Spleen (tissue), 11 donors: ENCODE measurements at regions not wholly inside any gene's neighbourhood (a gene's known extent, or its start where the extent isn't known, plus 50 kb on each side); places are given as distances from the start of the nearest gene placed in this dataset.

Source experiments
- DNase-seq: peaks from one replicate; pipeline ENCODE4 v3.0.0-alpha.2; 2020
- H3K27ac ChIP-seq, 8 donors: fragments of 200-600 bp; sonication (generic) in 7 of 8; 1 replicate in 4 of 8; 2 replicates in 4 of 8; pipeline versions ENCODE4 v1.5.0 to v1.8.0; 2016 to 2021; ENCODE audit warnings: inconsistent platforms in 4 of 8, mild to moderate bottlenecking in 4 of 8, moderate library complexity in 1 of 8
- H3K27me3 ChIP-seq, 7 donors: fragments of 200-600 bp; sonication (generic) in 6 of 7; replicated peaks in 1 of 7; 1 replicate in 4 of 7; 2 replicates in 3 of 7; pipeline versions ENCODE4 v1.5.0 to v1.8.0; 2016 to 2021; ENCODE audit warnings: inconsistent platforms in 3 of 7, mild to moderate bottlenecking in 1 of 7
- H3K36me3 ChIP-seq, 6 donors: fragments of 200-600 bp; sonication (generic) in 5 of 6; 1 replicate in 4 of 6; 2 replicates in 2 of 6; pipeline versions ENCODE4 v1.5.0 to v1.8.0; 2016 to 2021; ENCODE audit warnings: inconsistent platforms in 2 of 6
- H3K4me1 ChIP-seq, 6 donors: fragments of 200-600 bp; sonication (generic) in 5 of 6; 1 replicate in 3 of 6; 2 replicates in 3 of 6; pipeline versions ENCODE4 v1.5.0 to v1.8.0; 2016 to 2021; ENCODE audit warnings: inconsistent platforms in 3 of 6
- H3K4me3 ChIP-seq, 8 donors: fragments of 200-600 bp; sonication (generic) in 7 of 8; 1 replicate in 4 of 8; 2 replicates in 4 of 8; pipeline versions ENCODE4 v1.5.0 to v1.8.0; 2016 to 2021; ENCODE audit warnings: inconsistent platforms in 4 of 8, mild to moderate bottlenecking in 4 of 8, moderate library complexity in 2 of 8
- H3K9me3 ChIP-seq, 8 donors: fragments of 200-600 bp; sonication (generic) in 7 of 8; 1 replicate in 4 of 8; 2 replicates in 4 of 8; pipeline versions ENCODE4 v1.5.0 to v1.8.0; 2016 to 2021; ENCODE audit warnings: inconsistent platforms in 4 of 8
- POLR2A ChIP-seq, 3 donors: fragments of 450-650 bp; IDR thresholded peaks; one replicate each; pipeline ENCODE4 v1.5.1; 2017; ENCODE audit warnings: antibody characterized with exemption in 3 of 3, mild to moderate bottlenecking in 1 of 3
- POLR2AphosphoS5 ChIP-seq, 3 donors: sonication (generic); formaldehyde crosslinking; IDR thresholded peaks; one replicate each; pipeline ENCODE4 v1.5.1; 2017; ENCODE audit warnings: antibody characterized with exemption in 3 of 3
- WGBS, 5 donors: extraction: QIAGEN DNeasy Blood & Tissue Kit in 3 of 5; methylation state at CpG; one replicate each; pipeline versions ENCODE4 v1.1.5 to v1.1.7; 2013 to 2018; 5-methylcytosine and 5-hydroxymethylcytosine counted together
- intact Hi-C: fragments of 100-400 bp; cut with DNase I; formaldehyde crosslinking; loops from one replicate; pipeline ENCODE4 v1.15.0; 2023; ENCODE audit warnings: low total_unique reads
- TF ChIP-seq, protein P1 (sequence below), 11 experiments: fragments of 200-600 bp in 7 of 11; fragments of 450-650 bp in 4 of 11; sonication (generic) in 4 of 11; IDR thresholded peaks in 8 of 11; conservative IDR thresholded peaks in 3 of 11; 1 replicate in 7 of 11; 2 replicates in 4 of 11; pipeline versions ENCODE4 v1.4.0 to v1.8.0; 2016 to 2021; ENCODE audit warnings: antibody characterized with exemption in 11 of 11, inconsistent platforms in 4 of 11, mild to moderate bottlenecking in 1 of 11
- donor health status: healthy with polysubstance abuse.
- donor health status: DM: no; HTN: no; CAD: no; lungs with moderate emphysema.
- donor health status: DM: no; HTN: no; CAD: no.
- donor health status: Bipolar disorder and iron deficiency.
- donor health status: healthy.
- donor health status: DM: no; HTN: no; CAD: no.
- donor health status: DM: yes; HTN: yes; CAD: no.

DNA sequence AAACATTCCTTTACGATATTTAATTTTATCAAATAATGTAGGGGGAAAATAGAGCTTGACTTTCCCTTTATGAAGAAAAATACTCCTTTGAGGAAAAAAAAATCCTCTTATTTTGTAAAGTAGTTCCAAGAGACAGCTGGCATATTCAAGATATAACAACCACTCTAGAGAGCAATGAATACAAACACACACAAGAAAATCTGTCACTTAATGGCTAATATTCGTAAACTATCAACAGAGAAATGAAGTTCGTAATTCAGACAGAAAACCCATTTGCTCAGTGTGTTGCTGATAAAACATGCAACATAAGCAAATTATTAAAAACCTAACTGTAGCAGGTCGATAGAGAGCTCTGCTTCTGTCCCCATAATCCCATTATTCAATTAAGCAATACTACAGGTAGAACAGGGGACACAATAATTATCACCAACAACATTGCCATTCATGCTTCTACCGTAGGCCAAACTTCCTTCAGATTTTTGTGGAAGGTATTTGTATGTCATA lies 714.4 kb upstream of the MARCKS start:
- Histone ChIP-seq H3K9me3 (no peaks in the 10 kb centered on the region), H3K4me3 (no peak overlapping the region), H3K27me3 (no peaks in the 10 kb centered on the region), H3K4me1 (peaks cover 0 to 2% (median 0%) of the 10 kb centered on the region in 6 donors), H3K36me3 (no peaks in the 10 kb centered on the region), H3K27ac (no peak overlapping the region)
- intact Hi-C loops: no loop called here
- no peak for DNase-seq
- TF ChIP-seq POLR2AphosphoS5 (IDR thresholded peaks at IDR 0.05) (no peak), POLR2A (IDR thresholded peaks at IDR 0.05) (no peak)
- TF ChIP-seq, protein P1, sequence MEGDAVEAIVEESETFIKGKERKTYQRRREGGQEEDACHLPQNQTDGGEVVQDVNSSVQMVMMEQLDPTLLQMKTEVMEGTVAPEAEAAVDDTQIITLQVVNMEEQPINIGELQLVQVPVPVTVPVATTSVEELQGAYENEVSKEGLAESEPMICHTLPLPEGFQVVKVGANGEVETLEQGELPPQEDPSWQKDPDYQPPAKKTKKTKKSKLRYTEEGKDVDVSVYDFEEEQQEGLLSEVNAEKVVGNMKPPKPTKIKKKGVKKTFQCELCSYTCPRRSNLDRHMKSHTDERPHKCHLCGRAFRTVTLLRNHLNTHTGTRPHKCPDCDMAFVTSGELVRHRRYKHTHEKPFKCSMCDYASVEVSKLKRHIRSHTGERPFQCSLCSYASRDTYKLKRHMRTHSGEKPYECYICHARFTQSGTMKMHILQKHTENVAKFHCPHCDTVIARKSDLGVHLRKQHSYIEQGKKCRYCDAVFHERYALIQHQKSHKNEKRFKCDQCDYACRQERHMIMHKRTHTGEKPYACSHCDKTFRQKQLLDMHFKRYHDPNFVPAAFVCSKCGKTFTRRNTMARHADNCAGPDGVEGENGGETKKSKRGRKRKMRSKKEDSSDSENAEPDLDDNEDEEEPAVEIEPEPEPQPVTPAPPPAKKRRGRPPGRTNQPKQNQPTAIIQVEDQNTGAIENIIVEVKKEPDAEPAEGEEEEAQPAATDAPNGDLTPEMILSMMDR (IDR thresholded peaks at IDR 0.05 in 8 of 11, conservative IDR thresholded peaks at IDR 0.05 in 3 of 11): no peak
- 80 to 90% (median 85%) methylated on average over 5 of the region's 5 CpGs for WGBS, 5 donors

DNA sequence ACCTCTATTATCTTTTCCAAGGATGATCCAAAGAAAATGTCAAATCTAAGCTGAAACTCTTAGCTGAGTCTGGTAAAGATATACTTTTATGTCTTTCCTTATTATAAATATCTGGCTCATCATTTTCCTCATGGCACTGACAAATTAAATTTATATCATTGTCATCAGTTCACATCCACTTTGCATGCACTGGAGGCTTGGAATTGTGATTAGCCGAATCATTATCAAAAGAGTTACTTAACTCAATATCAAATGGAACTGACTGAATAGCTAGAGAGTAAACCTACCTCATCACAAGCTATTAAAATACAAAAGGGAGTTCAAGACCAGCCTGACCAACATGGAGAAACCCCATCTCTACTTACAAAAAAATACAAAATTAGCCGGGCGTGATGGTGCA lies 713.9 kb upstream of the MARCKS start:
- Histone ChIP-seq H3K27ac (no peak overlapping the region), H3K9me3 (no peaks in the 10 kb centered on the region), H3K27me3 (no peaks in the 10 kb centered on the region), H3K4me3 (no peak overlapping the region), H3K4me1 (no peaks in the 10 kb centered on the region), H3K36me3 (no peaks in the 10 kb centered on the region)
- TF ChIP-seq, protein P1 (IDR thresholded peaks at IDR 0.05 in 8 of 11, conservative IDR thresholded peaks at IDR 0.05 in 3 of 11): no peak
- no peak for TF ChIP-seq POLR2AphosphoS5 (IDR thresholded peaks at IDR 0.05)
- TF ChIP-seq POLR2A (IDR thresholded peaks at IDR 0.05): no peak
- WGBS, 5 donors: 93 to 98% (median 95%) methylated on average over 3 of the region's 3 CpGs
- intact Hi-C loops: no loop called here
- DNase-seq: no peak

DNA sequence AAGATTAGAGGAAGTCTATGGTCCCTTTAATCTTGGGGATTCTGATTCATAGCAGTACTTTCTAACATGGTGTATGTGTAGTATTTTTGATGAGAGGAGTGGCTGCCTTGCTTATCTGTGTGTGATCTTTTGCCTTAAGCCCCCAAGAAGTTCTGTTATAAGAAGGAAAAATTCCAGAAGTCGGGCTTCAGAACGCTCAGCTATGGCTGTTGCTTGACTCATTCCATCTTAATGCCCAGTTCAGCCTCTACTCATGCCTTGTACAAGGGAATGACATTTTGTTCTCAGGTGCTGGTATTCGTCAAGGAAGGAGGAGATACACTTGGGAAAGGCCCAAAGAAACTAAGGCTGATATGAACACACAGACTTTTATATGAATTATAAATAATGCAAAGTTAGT lies 713.0 kb upstream of the MARCKS start:
- TF ChIP-seq POLR2AphosphoS5 (IDR thresholded peaks at IDR 0.05): no peak
- TF ChIP-seq POLR2A (IDR thresholded peaks at IDR 0.05): no peak
- TF ChIP-seq, protein P1 (IDR thresholded peaks at IDR 0.05 in 8 of 11, conservative IDR thresholded peaks at IDR 0.05 in 3 of 11): no peak
- 77 to 89% (median 84%) methylated on average over 3 of the region's 3 CpGs for WGBS, 5 donors
- H3K4me3 ChIP-seq: no peak overlapping the region
- no peak overlapping the region for H3K27ac ChIP-seq
- intact Hi-C loops: no loop called here
- no peaks in the 10 kb centered on the region for H3K36me3 ChIP-seq
- no peaks in the 10 kb centered on the region for H3K4me1 ChIP-seq
- DNase-seq: no peak
- no peaks in the 10 kb centered on the region for H3K9me3 ChIP-seq
- H3K27me3 ChIP-seq: no peaks in the 10 kb centered on the region

DNA sequence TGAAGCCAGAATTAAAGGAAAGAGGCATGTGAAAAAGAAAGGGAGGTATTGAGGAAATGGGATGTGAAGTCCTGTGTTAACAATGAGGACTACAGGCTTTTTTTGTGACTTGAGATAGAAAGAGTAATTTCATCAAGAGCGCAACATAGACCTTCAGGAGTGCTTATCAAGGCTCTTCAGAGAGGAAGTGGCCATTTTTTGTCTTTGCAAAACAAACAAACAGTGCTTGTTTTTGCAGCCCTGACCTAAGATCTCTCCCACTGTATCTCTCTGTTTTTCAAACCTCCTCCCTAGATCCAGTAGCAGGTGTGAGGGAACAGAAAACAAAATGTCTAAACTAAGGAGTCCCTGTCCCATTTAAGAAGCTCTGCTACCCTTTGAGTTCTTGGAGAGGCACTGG lies 710.3 kb upstream of the MARCKS start:
- 62 to 78% (median 74%) methylated on average over 1 of the region's 1 CpG for WGBS, 5 donors
- Histone ChIP-seq H3K4me3 (no peak overlapping the region), H3K4me1 (no peaks in the 10 kb centered on the region), H3K27me3 (no peaks in the 10 kb centered on the region), H3K36me3 (no peaks in the 10 kb centered on the region), H3K27ac (no peak overlapping the region), H3K9me3 (peaks cover 0 to 5% (median 0%) of the 10 kb centered on the region in 8 donors)
- TF ChIP-seq POLR2AphosphoS5 (IDR thresholded peaks at IDR 0.05) (no peak), POLR2A (IDR thresholded peaks at IDR 0.05) (no peak)
- TF ChIP-seq, protein P1 (IDR thresholded peaks at IDR 0.05 in 8 of 11, conservative IDR thresholded peaks at IDR 0.05 in 3 of 11): no peak
- intact Hi-C loops: no loop called here
- no peak for DNase-seq
